HEK293T (cell line): ENCODE measurements at regions not wholly inside any gene's neighbourhood (a gene's known extent, or its start where the extent isn't known, plus 50 kb on each side); places are given as distances from the start of the nearest gene placed in this dataset.

ENCODE experiments used
- ARNT ChIP-seq: fragments of 450-650 bp; IDR thresholded peaks from 2 replicates; pipeline ENCODE4 v1.6.1; 2017; ENCODE audit warnings: mild to moderate bottlenecking
- CTBP1 ChIP-seq: fragments of 450-650 bp; IDR thresholded peaks from 2 replicates; pipeline ENCODE4 v1.6.1; 2016; ENCODE audit warnings: borderline replicate concordance
- ELF4 ChIP-seq: fragments of 450-650 bp; IDR thresholded peaks from 2 replicates; pipeline ENCODE4 v1.6.1; 2017; ENCODE audit warnings: antibody characterized with exemption
- FOXK2 ChIP-seq: fragments of 450-650 bp; IDR thresholded peaks from 2 replicates; pipeline ENCODE4 v1.6.1; 2016; ENCODE audit warnings: mild to moderate bottlenecking
- FOXM1 ChIP-seq: fragments of 450-650 bp; IDR thresholded peaks from 2 replicates; pipeline ENCODE4 v1.6.1; 2017; ENCODE audit warnings: mild to moderate bottlenecking, borderline replicate concordance
- L3MBTL2 ChIP-seq: fragments of 450-650 bp; conservative IDR thresholded peaks from 2 replicates; pipeline ENCODE4 v1.6.1; 2016; ENCODE audit warnings: mild to moderate bottlenecking
- SP1 ChIP-seq: fragments of 450-650 bp; IDR thresholded peaks from 2 replicates; pipeline ENCODE4 v1.6.1; 2017
- SUZ12 ChIP-seq: fragments of 450-650 bp; IDR thresholded peaks from 2 replicates; pipeline ENCODE4 v1.6.1; 2016; ENCODE audit warnings: mild to moderate bottlenecking
- ZNF384 ChIP-seq: fragments of 450-650 bp; IDR thresholded peaks from 2 replicates; pipeline ENCODE4 v1.6.1; 2016

- no peak for TF ChIP-seq FOXK2
- no peak for TF ChIP-seq FOXM1
- TF ChIP-seq ELF4, result no peak
- TF ChIP-seq CTBP1, result no peak
- no peak for TF ChIP-seq SP1
- TF ChIP-seq L3MBTL2, result no peak
- no peak for TF ChIP-seq ARNT
- TF ChIP-seq SUZ12, result no peak
- no peak for TF ChIP-seq ZNF384
Measured at GRCh38 chr2:128468186-128468920, 149.7 kb upstream of the HS6ST1 start.
